GM19025 (cell line): ENCODE measurements at regions not wholly inside any gene's neighbourhood (a gene's known extent, or its start where the extent isn't known, plus 50 kb on each side); places are given as distances from the start of the nearest gene placed in this dataset.

Experiments used
- ATAC-seq: cut with Tn5 transposase; IDR thresholded peaks from one replicate; pipeline ENCODE4 v1.9.1; 2021; ENCODE audit warnings: mild to moderate bottlenecking, low read depth, moderate library complexity; ENCODE audit not compliant: unreplicated experiment

DNA sequence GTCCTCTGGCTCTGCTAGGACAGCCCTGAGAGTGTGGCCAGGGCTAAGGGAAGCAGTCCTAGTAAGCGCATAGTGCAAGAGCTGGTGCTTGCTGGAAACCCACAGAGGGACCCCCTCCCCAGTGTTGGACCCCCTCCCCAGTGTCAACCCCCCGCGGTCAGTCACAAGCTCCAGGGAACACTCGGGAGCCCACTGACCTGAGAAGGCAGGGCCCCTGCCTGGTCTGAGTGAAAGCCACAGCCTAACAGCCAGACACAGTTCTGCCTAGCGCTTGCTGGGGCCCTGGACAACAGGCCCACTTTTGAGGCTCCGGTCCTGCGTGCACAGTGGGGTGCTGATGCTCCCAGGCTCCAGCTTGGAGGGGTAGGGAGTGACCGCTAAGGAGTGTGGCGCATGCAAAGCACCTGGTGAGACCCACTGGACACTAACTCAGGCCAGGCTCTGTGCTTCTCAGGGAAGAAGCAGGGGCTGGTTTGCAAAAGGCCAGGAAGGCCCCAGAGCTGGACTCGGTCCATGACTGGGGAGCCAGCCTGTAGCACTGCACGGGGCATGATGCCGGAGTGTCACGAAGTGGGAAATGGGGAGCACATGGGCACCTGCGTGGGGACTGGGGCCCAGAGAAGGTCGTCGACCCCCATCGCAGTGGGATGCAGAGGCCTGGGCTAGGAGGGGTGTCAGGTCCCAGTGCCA is 175.8 kb upstream of the PPP2R2D start:
- no peak for ATAC-seq

DNA sequence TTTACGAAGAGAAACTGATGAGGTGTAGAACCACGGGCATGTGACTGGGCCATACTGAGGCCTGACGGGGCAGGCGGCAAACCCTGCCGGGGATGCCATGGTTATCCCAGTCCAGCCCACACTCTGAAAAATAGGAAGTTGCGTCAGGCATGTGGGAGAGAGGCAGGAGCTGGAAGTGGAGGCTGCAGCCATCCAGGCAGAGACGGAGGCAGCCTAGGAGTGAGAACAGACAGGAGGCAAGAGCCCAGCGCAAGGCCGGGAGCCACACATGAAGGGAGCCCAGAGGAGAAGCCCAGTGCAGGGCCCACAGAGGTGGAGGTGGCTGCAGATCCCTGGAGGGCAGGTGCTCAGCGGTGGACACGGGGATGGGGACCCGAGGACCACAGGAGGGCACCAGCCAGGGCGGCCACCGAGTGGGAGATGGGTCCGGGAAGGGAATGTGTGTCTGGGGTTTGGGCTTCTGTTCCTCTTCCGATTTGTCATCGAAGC is 175.2 kb upstream of the PPP2R2D start:
- ATAC-seq: no peak

DNA sequence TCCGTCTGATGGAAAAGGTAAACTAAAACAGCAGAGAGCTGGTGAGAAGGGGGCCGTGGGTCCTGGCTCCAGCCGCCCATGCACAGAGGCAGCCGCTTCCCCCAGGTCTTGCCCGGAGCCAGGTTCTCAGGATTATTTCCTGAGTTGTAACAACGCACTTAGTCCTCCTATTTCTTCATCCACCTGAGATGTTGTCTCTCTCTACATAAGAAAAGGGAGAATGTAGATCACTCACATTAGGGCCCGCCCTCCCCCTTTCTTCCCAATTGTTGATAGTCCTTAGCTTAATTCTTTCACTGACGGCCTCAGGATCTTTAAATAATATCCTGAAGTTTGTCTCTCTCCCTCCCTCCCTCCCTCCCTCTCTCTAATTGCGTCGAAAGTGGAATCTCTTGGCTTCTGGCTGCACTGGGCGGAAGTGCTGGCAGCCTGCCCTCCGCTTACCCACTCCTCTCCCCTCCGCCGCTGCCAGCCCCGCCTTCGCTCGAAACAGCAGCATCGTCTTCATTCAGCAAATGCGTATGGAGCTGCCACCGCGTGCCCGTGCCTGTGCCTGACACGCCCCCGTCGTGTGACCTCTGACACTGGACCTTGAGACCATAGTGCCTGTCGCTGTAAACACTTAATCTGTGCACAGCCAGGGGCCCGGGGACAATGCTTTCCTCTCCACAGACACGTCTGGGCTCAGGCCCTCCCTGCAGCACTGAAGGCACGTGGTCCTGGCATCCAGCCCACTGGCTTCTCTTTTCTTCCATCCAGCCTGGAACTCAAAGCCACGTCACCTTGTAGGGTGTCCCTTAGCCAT is 174.5 kb upstream of the PPP2R2D start:
- ATAC-seq: no peak

DNA sequence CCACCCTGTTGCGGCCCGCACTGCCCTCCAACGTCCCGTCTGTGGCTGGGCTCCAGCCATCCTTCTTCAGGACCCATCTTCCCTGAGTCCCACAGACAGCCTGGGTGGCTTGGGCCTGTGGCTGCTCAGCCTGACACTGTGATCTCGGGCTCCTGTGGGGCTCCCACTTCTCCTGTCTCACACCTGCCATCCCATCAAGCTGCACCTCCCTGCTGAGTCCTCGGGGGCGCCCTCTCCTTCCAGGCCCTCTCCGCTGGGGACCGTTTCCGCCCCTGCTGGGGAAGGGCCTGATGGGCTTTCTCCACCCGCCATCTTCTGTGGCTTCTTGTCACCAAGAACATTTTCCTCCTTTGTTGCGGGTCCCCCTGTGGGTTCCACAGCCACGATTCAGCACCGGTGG is 173.8 kb upstream of the PPP2R2D start:
- ATAC-seq: no peak

DNA sequence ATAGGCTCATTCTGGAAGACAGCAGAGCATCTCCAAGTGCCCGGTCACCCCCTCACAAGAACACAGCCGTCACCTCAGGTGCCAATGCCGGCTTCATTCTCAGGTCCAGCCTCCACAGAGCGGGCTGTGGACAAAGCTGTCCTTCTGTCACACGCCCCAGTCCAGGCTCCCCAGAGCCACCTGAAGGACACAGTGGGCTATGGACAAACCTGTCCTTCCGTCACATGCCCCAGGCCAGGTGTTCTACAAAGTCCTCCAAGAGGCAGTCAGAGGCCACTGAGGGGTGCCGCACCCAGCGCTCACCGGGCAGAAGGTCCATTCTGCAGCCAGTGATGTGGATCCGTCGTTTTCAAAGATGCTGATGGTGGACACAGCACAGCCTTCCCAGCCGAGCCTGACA is 173.2 kb upstream of the PPP2R2D start:
- no peak for ATAC-seq

DNA sequence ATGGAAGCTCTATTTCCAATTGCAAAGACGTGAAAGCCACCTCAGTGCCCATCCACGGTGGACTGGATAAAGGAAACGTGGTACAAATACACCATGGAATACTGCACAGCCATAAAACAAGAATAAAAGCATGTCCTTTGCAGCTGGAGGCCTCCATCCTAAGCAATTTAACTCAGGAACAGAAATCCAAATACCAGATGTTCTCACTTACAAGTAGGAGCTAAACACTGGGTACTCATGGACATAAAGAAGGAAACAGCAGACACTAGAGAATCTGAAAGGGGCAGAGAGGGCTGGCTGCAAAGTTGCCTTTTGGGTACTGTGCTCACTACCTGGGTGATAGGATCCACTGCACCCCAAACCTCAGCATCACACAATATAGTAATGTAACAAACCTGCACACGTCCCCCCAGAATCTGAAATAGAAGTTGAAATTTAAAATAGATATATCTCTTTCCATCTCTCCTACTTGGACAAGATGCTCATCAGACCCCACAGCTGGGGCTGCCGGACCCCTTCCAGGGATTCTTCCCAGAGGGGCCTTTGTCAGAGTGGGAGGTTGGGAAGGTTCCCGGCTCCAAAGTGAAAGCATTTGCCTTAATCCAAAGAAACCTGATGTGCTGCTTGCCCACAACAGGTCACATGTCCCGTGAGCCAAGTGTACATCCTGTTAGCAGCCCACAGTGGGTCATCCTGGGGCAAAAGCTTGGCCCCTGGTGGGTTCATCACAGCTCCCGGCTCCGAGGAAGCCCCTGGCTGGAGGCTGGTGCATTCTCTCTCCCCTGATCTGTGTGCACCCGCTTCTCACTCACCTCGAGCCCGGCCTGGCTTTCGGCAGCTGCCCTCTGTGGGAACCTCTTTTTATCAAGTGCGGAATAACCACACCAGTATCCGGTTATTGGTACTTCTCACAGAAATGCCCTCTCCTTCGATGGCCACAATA is 172.3 kb upstream of the PPP2R2D start:
- no peak for ATAC-seq

DNA sequence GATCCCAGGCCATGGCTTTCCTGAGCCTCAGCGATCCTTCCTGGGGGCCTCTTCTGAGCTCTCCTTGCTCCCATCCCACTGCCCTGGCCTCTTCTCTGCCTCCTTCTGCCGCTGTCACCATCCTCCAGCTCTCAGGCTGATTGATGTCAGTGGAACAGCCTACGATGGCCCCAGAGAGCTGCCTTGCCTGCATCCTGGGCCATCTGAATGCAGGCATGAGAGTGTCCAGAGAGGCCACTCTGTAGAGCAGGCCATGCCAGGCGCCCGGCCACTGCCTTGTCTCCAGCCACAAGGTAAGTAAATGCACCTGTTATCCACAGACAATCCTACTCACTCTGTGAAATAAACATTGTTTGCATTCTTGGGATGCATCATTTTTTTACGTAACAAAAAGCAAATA is 171.4 kb upstream of the PPP2R2D start:
- no peak for ATAC-seq

DNA sequence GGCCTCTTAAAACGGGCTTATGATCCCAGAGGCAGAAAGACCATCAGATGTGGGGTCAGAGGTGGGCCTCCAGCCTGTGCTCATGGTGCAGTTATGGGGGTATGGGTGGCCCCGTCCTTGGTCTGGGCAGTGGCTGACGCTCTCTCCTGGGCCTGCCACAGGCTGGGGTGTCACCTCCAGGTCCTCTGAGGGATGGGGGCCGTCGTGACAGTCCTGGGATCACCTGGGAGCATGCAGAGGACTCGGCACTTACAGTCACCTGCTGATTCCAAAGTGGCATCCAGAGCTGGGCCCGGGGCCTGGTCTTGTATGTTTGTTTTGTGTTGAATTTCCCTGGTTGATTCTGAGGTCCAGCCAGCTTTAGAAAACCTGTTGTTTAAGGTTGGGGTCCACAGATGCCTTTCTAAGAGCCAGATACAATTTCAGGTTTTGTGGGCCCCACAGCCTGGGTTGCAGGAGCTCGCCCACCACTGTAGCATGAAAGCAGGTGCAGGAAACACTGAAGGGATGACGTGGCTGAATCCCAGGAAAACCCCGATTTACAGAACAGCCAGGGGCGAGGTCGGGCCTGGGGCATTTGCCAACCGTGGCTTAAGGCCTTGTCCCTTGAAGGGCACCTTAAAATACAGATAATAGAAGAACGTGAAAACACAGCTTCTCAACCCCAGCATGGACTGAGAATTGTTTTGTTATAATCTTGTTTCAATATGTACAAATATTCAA is 170.7 kb upstream of the PPP2R2D start:
- ATAC-seq: no peak

DNA sequence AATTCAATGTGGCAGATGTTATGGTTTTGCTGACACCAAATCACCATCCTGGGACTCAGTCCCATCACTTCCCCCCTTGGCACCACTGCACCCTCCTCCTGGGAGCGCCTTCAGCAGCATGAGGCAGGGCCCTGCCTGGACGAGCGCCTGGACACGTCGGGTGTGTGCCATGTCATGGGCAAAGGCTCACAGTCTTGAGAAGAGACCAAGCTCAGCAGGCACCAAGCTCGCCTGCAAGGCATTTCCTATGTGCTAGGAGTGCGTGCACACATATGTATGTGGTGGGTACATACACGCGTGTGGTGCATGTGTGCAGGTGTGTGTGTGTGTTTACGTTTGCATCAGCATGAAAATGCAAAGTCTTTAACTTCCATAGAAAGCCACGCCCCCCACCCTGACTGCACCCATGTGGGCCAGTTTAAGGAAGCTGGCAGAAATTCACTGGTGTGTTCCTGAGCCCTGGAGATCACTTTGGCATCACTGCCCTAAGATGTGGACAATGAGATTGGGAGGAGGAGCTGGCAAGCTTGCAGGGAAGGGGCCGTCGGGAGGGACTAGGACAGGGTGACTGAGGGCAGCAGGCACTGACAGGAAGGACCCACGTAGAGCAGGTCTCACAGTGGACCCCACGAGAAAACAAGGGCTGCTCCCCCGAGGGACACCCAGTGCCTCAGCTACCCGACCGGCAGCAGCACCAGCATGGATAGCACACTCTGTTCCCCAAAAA is 169.9 kb upstream of the PPP2R2D start:
- no peak for ATAC-seq

DNA sequence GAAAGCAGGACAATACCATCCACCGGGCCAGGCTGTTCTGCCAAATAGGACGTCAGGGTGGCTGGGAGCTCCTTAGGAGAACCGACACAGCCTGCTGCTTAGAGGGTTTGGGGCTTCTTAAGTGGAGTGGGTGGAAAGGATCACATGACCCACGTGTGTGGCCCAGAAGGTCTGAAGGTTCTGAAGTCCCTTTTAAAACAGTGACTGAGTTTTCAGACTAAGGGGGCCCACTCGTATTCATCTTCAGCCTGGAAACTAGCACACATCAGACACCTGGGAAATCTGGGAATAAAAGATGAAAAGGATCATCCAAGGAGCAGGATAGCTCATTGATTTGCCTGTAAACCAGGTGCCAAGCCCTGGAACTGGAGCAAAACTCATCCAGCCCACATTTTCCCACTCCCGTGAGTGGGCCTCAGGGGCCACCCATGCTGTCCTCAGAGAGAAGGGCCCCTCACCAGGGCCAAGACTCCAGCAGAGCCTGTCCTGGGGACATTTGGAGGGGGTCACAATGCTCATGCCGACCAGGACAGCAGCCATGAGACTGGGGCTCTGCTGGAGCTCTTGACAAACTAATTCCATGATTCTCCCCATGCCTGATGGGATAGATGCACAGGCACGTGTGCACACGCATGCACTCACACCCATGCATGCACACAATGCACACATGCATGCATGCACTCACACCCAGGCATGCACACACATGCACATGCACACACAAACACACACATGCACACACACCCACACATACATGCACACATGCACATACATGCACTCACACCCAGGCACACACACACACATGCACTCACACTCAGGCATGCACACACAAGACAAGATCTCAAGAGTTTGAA is 168.8 kb upstream of the PPP2R2D start:
- no peak for ATAC-seq

DNA sequence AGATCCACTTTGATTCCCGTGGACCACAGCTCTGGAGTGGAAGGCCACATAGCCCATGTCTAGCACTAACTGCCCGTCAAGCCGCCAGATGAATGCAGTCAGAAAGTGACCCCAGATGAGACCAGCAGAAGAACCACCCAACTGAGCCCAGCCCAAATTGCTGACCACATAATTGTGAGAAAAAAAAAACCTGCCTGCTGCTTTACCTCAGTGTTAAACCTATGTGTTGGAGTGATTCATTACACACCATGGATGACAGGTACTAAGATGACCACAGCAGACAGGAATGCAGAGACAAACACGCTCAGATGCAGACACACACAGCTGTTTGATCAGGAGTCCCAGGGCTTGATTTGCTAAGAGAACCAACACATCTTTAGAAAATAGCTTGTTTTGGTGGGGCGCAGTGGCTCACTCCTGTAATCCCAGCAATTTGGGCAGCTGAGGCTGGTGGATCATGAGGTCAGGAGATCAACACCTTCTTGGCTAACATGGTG is 168.1 kb upstream of the PPP2R2D start:
- no peak for ATAC-seq

DNA sequence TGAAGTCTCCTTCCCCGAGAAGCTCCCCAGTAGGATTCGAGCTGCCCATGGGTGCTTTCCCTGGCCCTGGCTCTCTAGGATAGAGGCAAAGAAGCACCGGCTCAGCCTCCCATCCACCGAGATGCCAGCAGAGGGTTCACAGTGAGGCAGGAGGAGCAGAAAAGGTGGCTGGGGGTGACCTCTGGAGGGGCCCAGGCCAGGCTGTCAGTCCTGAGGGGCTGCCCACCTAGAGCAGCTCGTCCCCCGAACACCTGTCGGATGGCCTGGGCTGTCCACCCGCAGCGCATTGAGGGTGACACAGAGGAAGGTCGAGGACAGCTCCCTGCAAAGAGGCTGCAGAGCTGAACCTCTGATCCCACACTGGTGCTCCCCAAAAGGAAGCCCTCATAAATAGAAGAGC is 167.2 kb upstream of the PPP2R2D start:
- no peak for ATAC-seq

DNA sequence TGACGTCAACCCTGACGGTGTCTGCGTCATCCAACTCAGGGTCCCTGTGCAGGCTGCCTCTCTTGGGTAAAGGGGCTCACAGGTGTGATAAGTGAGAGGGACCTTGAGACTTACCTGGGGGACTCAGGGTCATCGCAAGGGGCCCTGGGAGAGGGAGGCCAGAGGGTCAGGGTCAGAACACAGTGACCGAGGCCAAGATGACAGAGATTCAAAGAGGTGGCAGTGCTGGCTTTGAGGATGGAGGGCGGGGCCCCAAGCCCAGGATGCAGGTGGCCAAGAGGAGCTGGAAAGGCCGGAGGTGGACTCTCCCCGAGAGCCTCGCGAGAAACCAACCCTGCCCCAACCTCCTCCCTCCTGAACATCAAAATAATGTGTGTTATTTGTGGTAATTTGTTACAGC is 165.2 kb upstream of the PPP2R2D start:
- no peak for ATAC-seq

DNA sequence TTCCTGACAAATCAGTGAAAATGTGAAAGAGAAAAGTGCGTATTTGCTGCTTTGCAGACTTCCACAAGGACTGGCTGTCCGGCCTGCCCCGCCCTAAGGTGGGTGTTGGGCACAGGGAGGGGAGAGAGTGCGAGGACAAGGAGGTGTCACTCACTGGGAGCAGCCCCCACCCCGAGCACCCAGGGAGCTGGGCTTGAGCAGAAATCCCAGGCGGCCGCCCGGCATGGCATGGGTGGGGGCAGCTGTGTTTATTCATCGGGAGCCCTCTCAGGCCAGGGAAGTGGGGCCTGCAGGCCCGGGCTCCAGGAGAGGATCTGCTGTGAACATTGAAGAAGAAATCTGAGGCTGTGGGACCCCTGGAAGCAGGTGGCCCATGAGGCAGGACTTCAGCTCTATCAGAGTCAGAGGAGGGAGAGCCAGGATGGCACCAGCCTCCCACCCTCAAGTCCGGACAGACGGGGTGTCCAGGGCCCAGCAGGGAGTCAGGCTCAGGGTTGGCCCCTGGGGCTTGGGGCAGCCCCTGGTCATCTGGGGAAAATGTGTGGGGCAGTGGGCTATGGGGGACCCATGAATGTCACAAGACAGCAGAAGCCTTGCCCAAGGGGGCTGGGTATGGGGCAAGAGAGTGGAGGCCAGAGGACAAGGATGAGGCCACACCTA is 164.4 kb upstream of the PPP2R2D start:
- no peak for ATAC-seq

DNA sequence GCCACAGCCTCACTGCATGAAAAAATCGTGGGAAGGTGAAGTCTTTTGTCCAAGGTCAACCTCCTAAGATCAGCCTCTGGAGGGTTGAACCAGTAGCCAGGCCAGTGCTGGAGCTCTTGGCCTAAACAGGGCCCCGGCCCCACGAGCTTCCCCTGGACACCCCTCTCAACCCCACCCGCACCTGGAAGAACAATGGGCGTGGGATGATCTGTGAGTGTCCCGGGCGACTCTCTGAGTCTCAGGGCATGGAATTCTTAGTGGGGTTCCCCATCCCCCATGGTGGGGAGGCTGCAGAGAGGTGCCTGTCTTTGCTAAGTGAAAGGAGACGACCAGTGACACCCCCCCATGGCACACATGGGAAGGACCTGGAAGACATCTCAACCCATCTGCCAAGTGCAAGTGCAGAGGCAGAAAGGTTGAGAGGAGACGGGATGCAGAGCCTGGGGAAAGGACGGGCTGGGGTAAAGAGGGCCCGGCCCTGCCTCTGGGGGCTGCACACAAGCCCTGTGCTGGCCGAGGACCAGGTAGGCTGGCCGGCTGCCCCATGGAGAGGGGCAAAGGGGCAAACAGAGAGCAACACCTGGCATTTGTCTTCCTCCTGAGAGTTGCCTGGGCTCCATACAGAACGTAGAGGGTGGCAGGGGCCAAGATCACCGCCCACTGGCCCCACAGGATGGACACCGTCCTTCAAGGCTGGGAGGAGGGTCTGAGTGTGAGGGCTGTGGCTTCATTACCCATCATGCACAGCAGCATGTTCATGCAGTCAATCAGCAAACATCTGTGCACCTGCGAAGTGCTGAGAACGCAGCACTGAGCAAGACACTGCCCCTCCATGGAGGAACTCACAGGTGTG is 163.0 kb upstream of the PPP2R2D start:
- no peak for ATAC-seq

DNA sequence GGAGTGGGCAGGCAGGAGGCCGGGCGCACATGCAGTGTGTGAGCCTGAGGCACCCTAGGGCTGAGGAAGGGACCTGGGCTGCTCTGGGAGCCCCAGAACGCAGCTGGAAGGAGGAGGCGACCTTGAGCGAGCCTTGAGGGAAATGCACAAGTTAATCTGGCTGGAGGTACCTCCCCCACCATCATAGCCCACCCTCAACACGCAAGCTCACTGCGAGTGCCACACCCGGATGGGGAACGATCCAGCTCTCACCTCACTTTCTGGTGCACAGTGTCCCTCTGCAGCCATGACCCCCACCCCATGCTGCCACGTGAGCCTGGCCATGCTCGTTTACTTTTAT is 162.4 kb upstream of the PPP2R2D start:
- no peak for ATAC-seq

DNA sequence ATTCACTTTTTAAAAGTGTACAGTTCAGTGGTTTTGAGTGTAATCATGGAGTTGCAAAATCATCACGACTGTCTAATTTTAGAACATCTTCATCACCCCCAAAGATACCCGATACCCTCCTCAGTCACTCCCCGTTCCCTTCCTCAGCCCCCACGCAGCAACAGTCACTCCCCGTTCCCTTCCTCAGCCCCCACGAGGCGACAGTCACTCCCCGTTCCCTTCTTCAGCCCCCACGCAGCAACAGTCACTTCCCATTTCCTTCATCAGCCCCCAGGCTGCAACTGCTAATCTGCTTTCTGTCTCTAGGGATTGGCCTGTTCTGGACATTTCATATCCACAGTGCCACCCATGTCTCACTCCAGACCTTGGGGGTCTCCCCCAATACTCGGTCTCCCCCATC is 161.6 kb upstream of the PPP2R2D start:
- no peak for ATAC-seq
